GM12874 (cell line): ENCODE measurements at regions not wholly inside any gene's neighbourhood (a gene's known extent, or its start where the extent isn't known, plus 50 kb on each side); places are given as distances from the start of the nearest gene placed in this dataset.

Experiments
- CTCF ChIP-seq: IDR thresholded peaks from 2 replicates; pipeline ENCODE4 v1.5.1; 2011; ENCODE audit warnings: low read depth, mild to moderate bottlenecking, control low read depth, low read length, moderate library complexity; ENCODE audit not compliant: insufficient read depth

- no peak for TF ChIP-seq CTCF
Measured at GRCh38 chr14:27958757-27959156, 807.8 kb upstream of the FOXG1 start.

- TF ChIP-seq CTCF, result no peak
Measured at GRCh38 chr14:27995691-27996090, 770.9 kb upstream of the FOXG1 start.

DNA sequence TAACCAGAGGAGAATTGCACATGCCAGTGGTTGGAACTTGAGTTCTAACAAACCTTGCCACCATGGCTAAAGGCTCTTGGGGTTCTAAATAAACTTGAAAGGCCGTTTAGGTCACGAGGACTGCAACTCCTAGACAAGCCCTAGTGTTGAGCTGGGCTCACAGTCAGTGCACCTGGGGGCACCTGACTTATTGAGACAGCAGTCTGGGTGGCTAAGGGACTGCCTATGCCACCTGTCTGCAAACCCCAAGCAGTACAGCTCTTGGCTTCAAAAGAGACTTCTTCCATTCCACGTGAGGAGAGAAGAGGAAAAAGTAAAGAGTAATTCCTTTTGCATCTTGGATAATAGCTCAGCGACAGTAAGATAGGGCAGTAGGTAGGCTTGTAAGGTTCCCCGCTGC is 765.6 kb upstream of the FOXG1 start:
- TF ChIP-seq CTCF, result no peak

GRCh38 chr14:28012629-28013415 is 753.8 kb upstream of the FOXG1 start:
- no peak for TF ChIP-seq CTCF

DNA sequence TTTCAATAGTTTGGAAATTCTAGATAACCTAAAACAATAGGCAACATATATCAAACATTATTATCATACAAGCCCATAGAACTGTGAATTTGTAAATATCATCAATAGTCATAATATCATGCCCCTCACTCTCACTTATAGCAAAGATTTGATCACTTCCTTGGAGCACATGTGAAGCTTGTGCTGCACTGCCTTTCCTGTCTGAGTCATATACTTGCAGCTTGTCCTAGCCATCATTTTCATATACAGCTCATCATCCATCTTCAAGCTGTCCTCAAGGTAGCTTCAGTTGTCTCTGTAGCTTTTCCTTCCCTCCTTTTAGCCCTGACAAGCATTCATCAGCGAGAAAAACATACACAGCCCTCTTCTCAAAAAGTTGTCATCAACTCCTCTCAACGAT is 746.5 kb upstream of the FOXG1 start:
- TF ChIP-seq CTCF, result no peak

DNA sequence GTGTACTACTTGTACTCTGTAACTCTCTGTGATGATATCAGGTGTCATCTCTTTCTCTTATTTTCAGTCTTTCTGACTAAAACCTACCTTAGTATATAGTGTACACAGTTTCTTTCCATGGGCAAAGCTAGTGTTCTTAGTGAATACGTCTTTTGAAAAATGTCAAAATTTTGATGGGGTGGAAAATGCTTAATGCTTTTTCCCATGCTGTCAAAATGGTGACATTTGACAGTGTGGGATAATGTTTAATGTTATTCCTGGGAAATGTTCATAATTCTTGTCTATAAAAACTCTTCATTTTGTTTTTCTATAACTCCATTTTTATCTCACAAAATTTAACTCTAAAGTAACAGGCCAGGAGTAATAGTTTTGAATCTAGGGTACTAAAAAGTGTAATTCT is 742.7 kb upstream of the FOXG1 start:
- TF ChIP-seq CTCF, result no peak

- TF ChIP-seq CTCF, result no peak
Measured at GRCh38 chr14:28052251-28052650, 714.3 kb upstream of the FOXG1 start.
